Duodenal mucosa (tissue), 2 donors: ENCODE measurements at regions not wholly inside any gene's neighbourhood (a gene's known extent, or its start where the extent isn't known, plus 50 kb on each side); places are given as distances from the start of the nearest gene placed in this dataset.

Experiments
- H3K27ac ChIP-seq: one replicate; pipeline ENCODE4 v1.7.0; 2013; ENCODE audit warnings: low read depth, low read length
- H3K27me3 ChIP-seq, 2 donors: one replicate each; pipeline ENCODE4 v1.7.0; 2013; ENCODE audit warnings: low read length in 2 of 2, control low read depth in 1 of 2; ENCODE audit not compliant: insufficient read depth in 2 of 2, control insufficient read depth in 1 of 2
- H3K36me3 ChIP-seq, 2 donors: one replicate each; pipeline ENCODE4 v1.7.0; 2013; ENCODE audit warnings: low read length in 2 of 2, control low read depth in 1 of 2; ENCODE audit not compliant: insufficient read depth in 2 of 2, control insufficient read depth in 1 of 2
- H3K4me1 ChIP-seq, 2 donors: one replicate each; pipeline ENCODE4 v1.7.0; 2013; ENCODE audit warnings: low read length in 2 of 2, control low read depth in 1 of 2; ENCODE audit not compliant: insufficient read depth in 2 of 2, control insufficient read depth in 1 of 2
- H3K4me3 ChIP-seq, 2 donors: one replicate each; pipeline ENCODE4 v1.7.0; 2013; ENCODE audit warnings: low read length in 2 of 2, low read depth in 1 of 2
- H3K9ac ChIP-seq, 2 donors: one replicate each; pipeline ENCODE4 v1.7.0; 2013; ENCODE audit warnings: low read length in 2 of 2, low read depth in 1 of 2
- H3K9me3 ChIP-seq, 2 donors: one replicate each; pipeline ENCODE4 v1.7.0; 2013; ENCODE audit warnings: low read length in 2 of 2, control low read depth in 1 of 2; ENCODE audit not compliant: control insufficient read depth in 1 of 2

- no peaks in the 10 kb centered on the region for H3K9me3 ChIP-seq
- H3K36me3 ChIP-seq, result no peaks in the 10 kb centered on the region
- no peak overlapping the region for H3K27ac ChIP-seq
- no peak overlapping the region for H3K4me3 ChIP-seq
- no peak overlapping the region for H3K9ac ChIP-seq
- no peaks in the 10 kb centered on the region for H3K27me3 ChIP-seq
- no peaks in the 10 kb centered on the region for H3K4me1 ChIP-seq
Measured at GRCh38 chr2:67922080-67922785, 140.6 kb downstream of the C1D start.

GRCh38 chr2:67923696-67924095, 139.1 kb downstream of the C1D start:
- Histone ChIP-seq H3K36me3 (no peaks in the 10 kb centered on the region), H3K4me1 (no peaks in the 10 kb centered on the region), H3K27me3 (no peaks in the 10 kb centered on the region), H3K4me3 (no peak overlapping the region), H3K9ac (no peak overlapping the region), H3K9me3 (no peaks in the 10 kb centered on the region), H3K27ac (no peak overlapping the region)

- no peaks in the 10 kb centered on the region for H3K4me1 ChIP-seq
- no peak overlapping the region for H3K27ac ChIP-seq
- no peaks in the 10 kb centered on the region for H3K9me3 ChIP-seq
- H3K27me3 ChIP-seq, result no peaks in the 10 kb centered on the region
- no peak overlapping the region for H3K4me3 ChIP-seq
- H3K9ac ChIP-seq, result no peak overlapping the region
- no peaks in the 10 kb centered on the region for H3K36me3 ChIP-seq
Measured at GRCh38 chr2:67927501-67927900, 135.3 kb downstream of the C1D start.

GRCh38 chr2:67930156-67930555, 132.6 kb downstream of the C1D start:
- Histone ChIP-seq H3K9ac (no peak overlapping the region), H3K27ac (no peak overlapping the region), H3K27me3 (no peaks in the 10 kb centered on the region), H3K9me3 (no peaks in the 10 kb centered on the region), H3K4me1 (no peaks in the 10 kb centered on the region), H3K4me3 (no peak overlapping the region), H3K36me3 (no peaks in the 10 kb centered on the region)

GRCh38 chr2:67936969-67937368, 125.8 kb downstream of the C1D start:
- H3K27ac ChIP-seq, result no peak overlapping the region
- no peak overlapping the region for H3K9ac ChIP-seq
- no peak overlapping the region for H3K4me3 ChIP-seq
- H3K4me1 ChIP-seq, result no peaks in the 10 kb centered on the region
- H3K36me3 ChIP-seq, result no peaks in the 10 kb centered on the region
- no peaks in the 10 kb centered on the region for H3K27me3 ChIP-seq
- no peaks in the 10 kb centered on the region for H3K9me3 ChIP-seq

- Histone ChIP-seq H3K4me3 (no peak overlapping the region), H3K27ac (no peak overlapping the region), H3K27me3 (no peaks in the 10 kb centered on the region), H3K9me3 (no peaks in the 10 kb centered on the region), H3K4me1 (no peaks in the 10 kb centered on the region), H3K36me3 (no peaks in the 10 kb centered on the region), H3K9ac (no peak overlapping the region)
Measured at GRCh38 chr2:67938053-67938452, 124.8 kb downstream of the C1D start.

GRCh38 chr2:67945056-67945455, 117.7 kb downstream of the C1D start:
- Histone ChIP-seq H3K4me1 (peaks cover 0 to 1% of the 10 kb centered on the region in 2 donors), H3K9me3 (no peaks in the 10 kb centered on the region)

GRCh38 chr2:67945940-67946339, 116.9 kb downstream of the C1D start:
- no peak overlapping the region for H3K9ac ChIP-seq
- no peak overlapping the region for H3K27ac ChIP-seq
- H3K27me3 ChIP-seq, result no peaks in the 10 kb centered on the region
- no peaks in the 10 kb centered on the region for H3K9me3 ChIP-seq
- H3K4me3 ChIP-seq, result no peak overlapping the region
- H3K36me3 ChIP-seq, result no peaks in the 10 kb centered on the region
- H3K4me1 ChIP-seq, result peaks cover 0 to 10% of the 10 kb centered on the region in 2 donors

More at GRCh38 chr2:67945056-67945455, 117.7 kb downstream of the C1D start:
- no peaks in the 10 kb centered on the region for H3K36me3 ChIP-seq
- no peak overlapping the region for H3K9ac ChIP-seq
- H3K4me3 ChIP-seq, result no peak overlapping the region
- no peaks in the 10 kb centered on the region for H3K27me3 ChIP-seq
- no peak overlapping the region for H3K27ac ChIP-seq

GRCh38 chr2:67948057-67948456, 114.7 kb downstream of the C1D start:
- no peaks in the 10 kb centered on the region for H3K27me3 ChIP-seq
- peaks cover 0 to 14% of the 10 kb centered on the region in 2 donors for H3K4me1 ChIP-seq
- H3K9ac ChIP-seq, result no peak overlapping the region
- no peaks in the 10 kb centered on the region for H3K36me3 ChIP-seq
- H3K4me3 ChIP-seq, result no peak overlapping the region
- H3K27ac ChIP-seq, result no peak overlapping the region
- no peaks in the 10 kb centered on the region for H3K9me3 ChIP-seq

GRCh38 chr2:67948506-67948905, 114.3 kb downstream of the C1D start:
- H3K27ac ChIP-seq, result no peak overlapping the region
- H3K4me3 ChIP-seq, result no peak overlapping the region
- H3K36me3 ChIP-seq, result no peaks in the 10 kb centered on the region
- H3K27me3 ChIP-seq, result no peaks in the 10 kb centered on the region
- H3K4me1 ChIP-seq, result peaks cover 0 to 14% of the 10 kb centered on the region in 2 donors
- H3K9ac ChIP-seq, result no peak overlapping the region
- no peaks in the 10 kb centered on the region for H3K9me3 ChIP-seq
